BE2C (cell line): ENCODE measurements at regions not wholly inside any gene's neighbourhood (a gene's known extent, or its start where the extent isn't known, plus 50 kb on each side); places are given as distances from the start of the nearest gene placed in this dataset.

Source experiments
- DNase-seq: peaks from one replicate; pipeline ENCODE4 v3.0.0-alpha.2; 2020
- H3K27me3 ChIP-seq: fragments of 250-450 bp; sonication (Bioruptor Pico); 2 replicates; pipeline ENCODE4 v1.5.1; 2020; ENCODE audit warnings: mild to moderate bottlenecking
- H3K36me3 ChIP-seq: fragments of 250-450 bp; sonication (Bioruptor Pico); 2 replicates; pipeline ENCODE4 v1.5.1; 2020; ENCODE audit warnings: mild to moderate bottlenecking
- H3K4me1 ChIP-seq: fragments of 250-450 bp; sonication (Bioruptor Pico); 2 replicates; pipeline ENCODE4 v1.5.1; 2020
- H3K4me3 ChIP-seq: 2 replicates; pipeline ENCODE4 v1.5.1; 2011; ENCODE audit warnings: low read depth, low read length
- H3K9me3 ChIP-seq: fragments of 250-450 bp; sonication (Bioruptor Pico); 2 replicates; pipeline ENCODE4 v1.5.1; 2020
- CTCF ChIP-seq: IDR thresholded peaks from 2 replicates; pipeline ENCODE4 v1.5.1; 2012; ENCODE audit warnings: mild to moderate bottlenecking, low read depth, low read length

- Histone ChIP-seq H3K27me3 (peaks cover 75% of the 10 kb centered on the region), H3K4me1 (no peaks in the 10 kb centered on the region), H3K36me3 (no peaks in the 10 kb centered on the region), H3K9me3 (no peaks in the 10 kb centered on the region), H3K4me3 (no peak overlapping the region)
- TF ChIP-seq CTCF = no peak
- DNase-seq = no peak
Observed at GRCh38 chr12:132397934-132398385, 68.6 kb upstream of the GALNT9 start.

DNA sequence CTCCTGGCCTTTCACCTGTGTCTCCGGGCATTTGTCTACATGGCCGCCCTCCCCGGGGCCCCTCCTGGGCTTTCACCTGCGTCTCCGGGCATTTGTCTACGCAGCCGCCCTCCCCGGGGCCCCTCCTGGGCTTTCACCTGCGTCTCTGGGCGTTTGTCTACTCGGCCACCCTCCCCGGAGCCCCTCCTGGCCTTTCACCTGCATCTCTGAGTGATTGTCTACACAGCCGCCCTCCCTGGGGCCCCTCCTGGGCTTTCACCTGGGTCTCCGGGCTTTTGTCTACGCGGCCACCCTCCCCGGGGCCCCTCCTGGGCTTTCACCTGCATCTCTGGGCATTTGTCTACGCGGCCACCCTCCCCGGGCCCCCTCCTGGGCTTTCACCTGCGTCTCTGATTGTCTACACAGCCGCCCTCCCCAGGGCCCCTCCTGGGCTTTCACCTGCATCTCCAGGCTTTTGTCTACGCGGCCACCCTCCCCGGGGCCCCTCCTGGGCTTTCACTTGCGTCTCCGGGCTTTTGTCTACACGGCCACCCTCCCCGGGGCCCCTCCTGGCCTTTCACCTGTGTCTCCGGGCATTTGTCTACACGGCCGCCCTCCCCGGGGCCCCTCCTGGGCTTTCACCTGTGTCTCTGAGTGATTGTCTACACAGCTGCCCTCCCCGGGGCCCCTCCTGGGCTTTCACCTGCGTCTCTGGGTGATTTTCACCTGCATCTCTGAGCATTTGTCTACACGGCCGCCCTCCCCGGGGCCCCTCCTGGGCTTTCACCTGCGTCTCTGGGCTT lies 68.0 kb upstream of the GALNT9 start:
- Histone ChIP-seq H3K4me1 (no peaks in the 10 kb centered on the region), H3K36me3 (no peaks in the 10 kb centered on the region), H3K27me3 (peaks cover 73% of the 10 kb centered on the region), H3K4me3 (no peak overlapping the region), H3K9me3 (no peaks in the 10 kb centered on the region)
- DNase-seq = no peak
- no peak for TF ChIP-seq CTCF

DNA sequence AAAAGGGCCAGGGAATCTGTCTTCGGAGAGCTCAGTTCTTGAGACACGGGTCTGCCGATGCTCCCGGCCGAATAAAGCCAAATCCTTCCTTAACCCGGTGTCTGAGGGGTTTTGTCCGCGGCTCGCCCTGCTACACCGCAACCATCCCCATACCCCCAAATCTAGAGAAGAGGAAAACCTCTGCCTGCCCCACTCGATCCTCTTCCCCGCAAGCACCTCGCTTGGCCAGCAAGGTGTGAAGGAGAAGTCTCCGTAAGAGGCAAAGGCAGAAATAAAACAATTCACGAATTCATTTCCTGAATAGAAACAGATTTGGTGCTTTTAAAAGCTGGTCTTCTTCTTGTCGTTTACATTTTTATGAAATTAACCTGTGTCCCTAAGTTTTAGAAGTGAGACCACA lies 67.3 kb upstream of the GALNT9 start:
- Histone ChIP-seq H3K4me3 (no peak overlapping the region), H3K27me3 (peaks cover 72% of the 10 kb centered on the region)
- DNase-seq = no peak

DNA sequence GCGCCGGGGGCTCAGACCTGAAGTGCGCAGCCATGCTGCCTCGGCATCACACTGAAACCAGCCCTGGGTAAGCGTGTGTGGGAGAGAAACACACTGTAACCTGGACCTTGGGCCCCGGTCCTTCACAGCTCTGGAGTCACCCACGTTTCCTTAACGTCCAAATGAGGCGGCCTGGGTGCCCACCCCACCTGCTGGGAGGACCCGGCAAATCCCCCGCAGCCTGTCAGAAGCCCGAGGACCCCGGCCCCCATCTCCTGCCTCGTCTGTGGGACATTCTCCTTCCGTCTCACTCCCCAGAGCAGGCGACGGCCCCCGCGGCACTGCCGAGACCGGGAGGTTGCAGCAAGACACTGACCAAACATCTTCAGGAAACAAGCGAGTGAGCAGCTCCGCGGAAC lies 66.5 kb upstream of the GALNT9 start:
- Histone ChIP-seq H3K4me3 (no peak overlapping the region), H3K27me3 (peaks cover 77% of the 10 kb centered on the region), H3K9me3 (no peaks in the 10 kb centered on the region), H3K36me3 (no peaks in the 10 kb centered on the region), H3K4me1 (no peaks in the 10 kb centered on the region)
- no peak for TF ChIP-seq CTCF
- no peak for DNase-seq

More for the DNA sequence above, 67.3 kb upstream of the GALNT9 start:
- Histone ChIP-seq H3K9me3 (no peaks in the 10 kb centered on the region), H3K36me3 (no peaks in the 10 kb centered on the region), H3K4me1 (no peaks in the 10 kb centered on the region)
- no peak for TF ChIP-seq CTCF

DNA sequence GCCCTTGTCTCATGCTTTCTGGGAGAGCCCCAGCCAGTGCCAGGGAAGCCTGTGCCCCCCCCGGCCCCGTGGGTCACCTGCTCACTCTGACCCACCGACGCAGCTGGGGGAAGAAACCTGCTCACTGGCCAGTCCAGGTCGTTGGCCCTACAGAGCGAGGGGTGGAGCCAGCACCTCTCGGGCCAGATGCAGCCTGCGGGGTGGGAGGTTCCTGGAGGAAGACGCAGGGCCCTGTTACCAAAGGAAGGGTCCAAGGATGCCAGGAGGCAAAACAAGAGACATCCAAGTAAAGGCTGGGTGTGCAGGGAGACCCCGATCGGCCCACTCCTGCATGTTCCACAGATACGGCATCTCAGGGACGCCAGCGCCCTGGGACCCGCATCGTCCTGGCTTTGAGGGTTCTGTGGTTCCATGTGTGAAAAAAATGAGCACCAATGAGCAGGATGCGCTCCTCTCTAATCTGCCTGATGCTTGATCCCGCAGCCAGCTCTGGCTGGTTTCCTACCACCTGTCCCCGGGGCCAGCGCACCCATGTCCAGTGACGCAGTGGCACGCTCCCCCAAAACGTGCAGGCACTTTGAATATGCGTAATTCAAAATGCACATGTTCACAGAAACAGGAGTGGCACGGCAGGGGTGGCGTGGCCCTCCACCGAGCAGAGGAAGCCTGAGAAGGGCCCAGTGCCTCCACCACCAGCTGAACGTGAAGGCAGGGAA lies 66.0 kb upstream of the GALNT9 start:
- peaks cover 80% of the 10 kb centered on the region for H3K27me3 ChIP-seq
- no peaks in the 10 kb centered on the region for H3K9me3 ChIP-seq

More for the DNA sequence above, 66.0 kb upstream of the GALNT9 start:
- DNase-seq = no peak
- no peak for TF ChIP-seq CTCF
- Histone ChIP-seq H3K4me3 (no peak overlapping the region), H3K36me3 (no peaks in the 10 kb centered on the region), H3K4me1 (no peaks in the 10 kb centered on the region)
